PC-9 (cell line): ENCODE measurements at regions not wholly inside any gene's neighbourhood (a gene's known extent, or its start where the extent isn't known, plus 50 kb on each side); places are given as distances from the start of the nearest gene placed in this dataset.

Experiments used
- EZH2 ChIP-seq: fragments of 200-600 bp; sonication (generic); IDR thresholded peaks from 2 replicates; pipeline ENCODE4 v1.8.0; 2017; ENCODE audit warnings: antibody characterized with exemption, low read depth
- TF ChIP-seq, protein P1 (sequence below): fragments of 200-600 bp; sonication (generic); conservative IDR thresholded peaks from 2 replicates; pipeline ENCODE4 v1.6.1; 2017; ENCODE audit warnings: mixed run types, antibody characterized with exemption, mild to moderate bottlenecking, moderate library complexity

DNA sequence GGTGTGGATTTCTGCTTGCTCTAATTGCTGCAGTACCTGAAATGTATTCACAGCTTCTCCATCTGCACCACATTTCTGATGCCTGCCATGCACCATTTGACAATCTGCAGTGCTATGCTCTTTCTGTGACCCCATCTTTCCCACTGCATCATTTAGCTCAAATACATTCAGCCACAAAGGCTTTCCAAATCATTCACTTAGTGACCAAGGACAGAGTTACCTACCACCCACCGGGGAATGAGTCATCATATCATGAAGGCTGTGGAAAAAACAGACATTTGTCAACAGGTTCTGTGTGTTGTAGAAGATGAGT, 465.5 kb upstream of the ATP2B1 start:
- TF ChIP-seq, protein P1, sequence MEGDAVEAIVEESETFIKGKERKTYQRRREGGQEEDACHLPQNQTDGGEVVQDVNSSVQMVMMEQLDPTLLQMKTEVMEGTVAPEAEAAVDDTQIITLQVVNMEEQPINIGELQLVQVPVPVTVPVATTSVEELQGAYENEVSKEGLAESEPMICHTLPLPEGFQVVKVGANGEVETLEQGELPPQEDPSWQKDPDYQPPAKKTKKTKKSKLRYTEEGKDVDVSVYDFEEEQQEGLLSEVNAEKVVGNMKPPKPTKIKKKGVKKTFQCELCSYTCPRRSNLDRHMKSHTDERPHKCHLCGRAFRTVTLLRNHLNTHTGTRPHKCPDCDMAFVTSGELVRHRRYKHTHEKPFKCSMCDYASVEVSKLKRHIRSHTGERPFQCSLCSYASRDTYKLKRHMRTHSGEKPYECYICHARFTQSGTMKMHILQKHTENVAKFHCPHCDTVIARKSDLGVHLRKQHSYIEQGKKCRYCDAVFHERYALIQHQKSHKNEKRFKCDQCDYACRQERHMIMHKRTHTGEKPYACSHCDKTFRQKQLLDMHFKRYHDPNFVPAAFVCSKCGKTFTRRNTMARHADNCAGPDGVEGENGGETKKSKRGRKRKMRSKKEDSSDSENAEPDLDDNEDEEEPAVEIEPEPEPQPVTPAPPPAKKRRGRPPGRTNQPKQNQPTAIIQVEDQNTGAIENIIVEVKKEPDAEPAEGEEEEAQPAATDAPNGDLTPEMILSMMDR: no peak
- TF ChIP-seq EZH2: no peak
